ENCODE measurements at regions not wholly inside any gene's neighbourhood (a gene's known extent, or its start where the extent isn't known, plus 50 kb on each side); places are given as distances from the start of the nearest gene placed in this dataset.
"Not testable (repeated sequence)": the region's sequence is repeated elsewhere in the genome, so short reads cannot be mapped to it uniquely, and the experiment has no call there.

DNA sequence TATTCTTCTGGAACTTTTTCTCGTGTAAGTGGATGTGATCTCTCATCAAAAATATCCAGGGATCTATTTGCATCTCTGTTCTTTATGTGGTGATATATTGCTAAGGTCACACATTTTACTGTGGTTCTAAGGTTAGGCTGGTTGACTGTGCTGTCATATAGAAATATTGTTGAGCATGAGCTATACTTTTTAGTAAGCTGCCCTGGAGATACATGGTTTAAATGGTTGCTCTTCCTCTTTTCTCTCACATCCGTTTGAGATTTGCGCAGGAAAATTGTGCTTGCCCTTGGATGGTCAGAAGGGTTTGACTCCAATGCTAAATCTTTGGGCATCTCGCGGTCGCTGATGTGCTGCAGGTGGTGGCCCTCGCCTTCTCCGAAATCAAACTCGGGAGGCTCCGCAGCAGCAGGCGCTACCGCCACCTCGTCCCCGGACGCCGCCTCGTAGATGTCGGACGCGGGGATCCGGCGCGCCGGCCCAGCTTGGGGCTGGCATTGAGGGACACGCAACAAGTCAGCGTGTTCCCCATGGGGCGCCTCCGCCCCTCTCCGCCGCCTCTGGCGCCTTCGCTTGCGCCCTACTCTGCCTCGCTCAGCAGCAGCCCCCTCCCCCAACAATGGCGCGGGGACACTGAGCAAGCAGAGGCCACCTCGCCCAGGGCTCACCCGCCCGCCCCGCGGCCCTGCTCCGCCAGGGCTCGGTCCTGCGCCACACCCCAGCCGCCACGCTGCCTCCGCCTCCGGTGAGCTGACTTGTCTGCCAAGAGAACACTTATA is 154.5 kb downstream of the MSN start:
- Mint-ChIP-seq H3K27me3 (ENCODE audit: insufficient read depth, low read depth) (no peaks in the 10 kb centered on the region), H3K4me3 (no peak overlapping the region), H3K9me3 (peaks cover 5% of the 10 kb centered on the region), H3K4me1 (no peaks in the 10 kb centered on the region), H3K27ac (no peak overlapping the region), H3K36me3 (no peaks in the 10 kb centered on the region)
- Histone ChIP-seq H3K4me2 (no peak overlapping the region), H3K9ac (no peak overlapping the region), H2AFZ (replicated peaks) (no peak overlapping the region), H3K4me3 (no peak overlapping the region), H3K27me3 (no peaks in the 10 kb centered on the region), H4K20me1 (ENCODE audit: low read depth) (no peaks in the 10 kb centered on the region), H3K27ac (no peak overlapping the region), H3K4me1 (no peaks in the 10 kb centered on the region), H3K9me3 (ENCODE audit: low read depth) (peaks cover 3% of the 10 kb centered on the region), H3K79me2 (ENCODE audit: low read depth) (no peaks in the 10 kb centered on the region), H3F3A (ENCODE audit: low read depth) (no peaks in the 10 kb centered on the region), H3K36me3 (no peaks in the 10 kb centered on the region)
- TF ChIP-seq, protein P1, sequence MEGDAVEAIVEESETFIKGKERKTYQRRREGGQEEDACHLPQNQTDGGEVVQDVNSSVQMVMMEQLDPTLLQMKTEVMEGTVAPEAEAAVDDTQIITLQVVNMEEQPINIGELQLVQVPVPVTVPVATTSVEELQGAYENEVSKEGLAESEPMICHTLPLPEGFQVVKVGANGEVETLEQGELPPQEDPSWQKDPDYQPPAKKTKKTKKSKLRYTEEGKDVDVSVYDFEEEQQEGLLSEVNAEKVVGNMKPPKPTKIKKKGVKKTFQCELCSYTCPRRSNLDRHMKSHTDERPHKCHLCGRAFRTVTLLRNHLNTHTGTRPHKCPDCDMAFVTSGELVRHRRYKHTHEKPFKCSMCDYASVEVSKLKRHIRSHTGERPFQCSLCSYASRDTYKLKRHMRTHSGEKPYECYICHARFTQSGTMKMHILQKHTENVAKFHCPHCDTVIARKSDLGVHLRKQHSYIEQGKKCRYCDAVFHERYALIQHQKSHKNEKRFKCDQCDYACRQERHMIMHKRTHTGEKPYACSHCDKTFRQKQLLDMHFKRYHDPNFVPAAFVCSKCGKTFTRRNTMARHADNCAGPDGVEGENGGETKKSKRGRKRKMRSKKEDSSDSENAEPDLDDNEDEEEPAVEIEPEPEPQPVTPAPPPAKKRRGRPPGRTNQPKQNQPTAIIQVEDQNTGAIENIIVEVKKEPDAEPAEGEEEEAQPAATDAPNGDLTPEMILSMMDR (IDR thresholded peaks at IDR 0.05): no peak
- TF ChIP-seq EZH2 (IDR thresholded peaks at IDR 0.05) (no peak), EZH2phosphoT487 (IDR thresholded peaks at IDR 0.05) (no peak)
- no peak for DNase-seq (ENCODE audit: low spot score)

DNA sequence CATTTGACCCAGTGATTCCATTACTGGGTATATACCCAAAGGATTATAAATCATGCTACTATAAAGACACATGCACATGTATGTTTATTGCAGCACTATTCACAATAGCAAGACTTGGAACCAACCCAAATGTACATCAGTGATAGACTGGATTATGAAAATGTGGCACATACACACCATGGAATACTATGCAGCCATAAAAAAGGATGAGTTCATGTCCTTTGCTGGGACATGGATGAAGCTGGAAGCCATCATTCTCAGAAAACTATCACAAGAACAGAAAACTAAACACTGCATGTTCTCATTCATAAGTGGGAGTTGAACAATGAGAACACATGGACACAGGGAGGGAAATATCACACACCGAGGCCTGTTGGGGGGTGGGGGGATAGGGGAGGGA is 152.5 kb downstream of the MSN start:
- H3K36me3 Mint-ChIP-seq; H3K27ac ChIP-seq; H3K4me1 ChIP-seq; H3K79me2 ChIP-seq (ENCODE audit: low read depth); H3K9me3 ChIP-seq (ENCODE audit: low read depth); H2AFZ ChIP-seq (replicated peaks); H3K36me3 ChIP-seq; H3K27me3 ChIP-seq; H4K20me1 ChIP-seq (ENCODE audit: low read depth); H3K9ac ChIP-seq; H3K4me1 Mint-ChIP-seq; H3K27me3 Mint-ChIP-seq (ENCODE audit: insufficient read depth, low read depth); DNase-seq (ENCODE audit: low spot score); H3K4me3 ChIP-seq; H3K4me2 ChIP-seq; H3K9me3 Mint-ChIP-seq; H3K27ac Mint-ChIP-seq; H3K4me3 Mint-ChIP-seq; H3F3A ChIP-seq (ENCODE audit: low read depth): not testable (repeated sequence)

DNA sequence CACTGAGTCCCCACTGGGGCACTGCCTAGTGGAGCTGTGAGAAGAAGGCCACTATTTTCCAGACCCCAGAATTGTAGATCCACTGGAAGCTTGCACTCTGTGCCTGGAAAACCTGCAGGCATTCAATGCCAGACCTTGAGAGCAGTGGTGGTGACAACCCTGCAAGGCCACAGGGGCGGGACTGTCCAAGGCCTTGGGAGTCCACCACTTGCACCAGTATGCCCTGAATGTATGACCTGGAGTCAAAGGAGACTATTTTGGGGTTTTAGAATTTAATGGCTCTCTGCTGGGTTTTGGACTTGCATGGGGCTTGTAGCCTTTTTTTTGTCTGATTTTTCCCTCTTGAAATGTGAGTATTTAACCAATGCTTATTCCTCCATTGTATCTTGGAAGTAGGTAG is 145.8 kb downstream of the MSN start:
- H3K9ac ChIP-seq: no peak overlapping the region
- Mint-ChIP-seq H3K27me3 (ENCODE audit: insufficient read depth, low read depth) (no peaks in the 10 kb centered on the region), H3K36me3 (no peaks in the 10 kb centered on the region), H3K9me3 (peaks cover 11% of the 10 kb centered on the region), H3K4me1 (no peaks in the 10 kb centered on the region), H3K27ac (no peak overlapping the region), H3K4me3 (no peak overlapping the region)
- no peaks in the 10 kb centered on the region for H3K4me1 ChIP-seq
- H3K27ac ChIP-seq: no peak overlapping the region
- H3K9me3 ChIP-seq (ENCODE audit: low read depth): no peaks in the 10 kb centered on the region
- H3K4me3 ChIP-seq: no peak overlapping the region
- no peak for TF ChIP-seq EZH2 (IDR thresholded peaks at IDR 0.05)
- TF ChIP-seq, protein P1 (IDR thresholded peaks at IDR 0.05): no peak
- no peak for TF ChIP-seq EZH2phosphoT487 (IDR thresholded peaks at IDR 0.05)
- no peaks in the 10 kb centered on the region for H4K20me1 ChIP-seq (ENCODE audit: low read depth)
- DNase-seq (ENCODE audit: low spot score): no peak
- H2AFZ ChIP-seq (replicated peaks): no peak overlapping the region
- no peak overlapping the region for H3K4me2 ChIP-seq
- no peaks in the 10 kb centered on the region for H3K36me3 ChIP-seq
- H3F3A ChIP-seq (ENCODE audit: low read depth): no peaks in the 10 kb centered on the region
- no peaks in the 10 kb centered on the region for H3K27me3 ChIP-seq
- no peaks in the 10 kb centered on the region for H3K79me2 ChIP-seq (ENCODE audit: low read depth)

DNA sequence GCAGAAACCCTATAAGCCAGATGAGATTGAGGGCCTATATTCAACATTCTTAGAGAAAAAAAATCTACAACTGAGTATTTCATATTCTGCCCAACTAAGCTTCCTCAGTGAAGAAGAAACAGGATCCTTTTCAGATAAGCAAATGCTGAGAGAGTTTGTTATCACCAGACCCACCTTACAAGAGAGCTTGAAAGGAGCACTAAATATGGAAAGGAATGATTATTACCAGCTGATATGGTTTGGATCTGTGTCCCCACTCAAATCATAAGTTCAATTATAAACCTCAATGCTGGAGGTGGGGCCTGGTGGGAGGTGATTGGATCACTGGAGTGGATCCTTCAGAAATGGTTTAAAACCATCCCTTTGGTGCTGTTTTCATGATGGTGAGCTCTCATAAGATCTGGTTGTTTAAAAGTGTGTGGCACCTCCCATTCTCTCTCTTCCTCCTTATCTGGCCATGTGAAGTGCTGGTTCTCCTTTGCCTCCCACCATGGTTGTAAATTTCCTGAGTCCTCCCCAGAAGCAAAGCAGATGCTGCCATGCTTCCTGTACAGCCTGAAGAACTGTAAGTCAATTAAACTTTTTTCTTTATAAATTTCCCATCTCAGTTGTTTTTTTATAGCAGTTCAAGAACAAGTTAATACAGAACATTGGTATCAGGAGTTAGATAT is 144.2 kb downstream of the MSN start:
- Mint-ChIP-seq H3K4me1 (no peaks in the 10 kb centered on the region), H3K27ac (no peak overlapping the region), H3K4me3 (no peak overlapping the region), H3K36me3 (no peaks in the 10 kb centered on the region), H3K27me3 (ENCODE audit: insufficient read depth, low read depth) (no peaks in the 10 kb centered on the region), H3K9me3 (peaks cover 11% of the 10 kb centered on the region)
- Histone ChIP-seq H3K79me2 (ENCODE audit: low read depth) (no peaks in the 10 kb centered on the region), H3K27ac (no peak overlapping the region), H3K36me3 (no peaks in the 10 kb centered on the region), H3K4me1 (no peaks in the 10 kb centered on the region), H3F3A (ENCODE audit: low read depth) (no peaks in the 10 kb centered on the region), H4K20me1 (ENCODE audit: low read depth) (no peaks in the 10 kb centered on the region), H2AFZ (replicated peaks) (no peak overlapping the region), H3K4me2 (no peak overlapping the region), H3K9ac (no peak overlapping the region), H3K4me3 (no peak overlapping the region), H3K27me3 (no peaks in the 10 kb centered on the region), H3K9me3 (ENCODE audit: low read depth) (no peaks in the 10 kb centered on the region)
- DNase-seq (ENCODE audit: low spot score): no peak
- TF ChIP-seq, protein P1 (IDR thresholded peaks at IDR 0.05): no peak
- TF ChIP-seq EZH2phosphoT487 (IDR thresholded peaks at IDR 0.05) (no peak), EZH2 (IDR thresholded peaks at IDR 0.05) (no peak)

Measured in neural progenitor cell (in vitro differentiated cells).